NCI-H2227 treated with DMSO at 0.1 percent for 48 hours (cell line): ENCODE measurements at regions not wholly inside any gene's neighbourhood (a gene's known extent, or its start where the extent isn't known, plus 50 kb on each side); places are given as distances from the start of the nearest gene placed in this dataset.

ENCODE experiments used
- DNase-seq: peaks from one replicate; lab custom pipeline; 2025; lab: John Stamatoyannopoulos, UW

DNA sequence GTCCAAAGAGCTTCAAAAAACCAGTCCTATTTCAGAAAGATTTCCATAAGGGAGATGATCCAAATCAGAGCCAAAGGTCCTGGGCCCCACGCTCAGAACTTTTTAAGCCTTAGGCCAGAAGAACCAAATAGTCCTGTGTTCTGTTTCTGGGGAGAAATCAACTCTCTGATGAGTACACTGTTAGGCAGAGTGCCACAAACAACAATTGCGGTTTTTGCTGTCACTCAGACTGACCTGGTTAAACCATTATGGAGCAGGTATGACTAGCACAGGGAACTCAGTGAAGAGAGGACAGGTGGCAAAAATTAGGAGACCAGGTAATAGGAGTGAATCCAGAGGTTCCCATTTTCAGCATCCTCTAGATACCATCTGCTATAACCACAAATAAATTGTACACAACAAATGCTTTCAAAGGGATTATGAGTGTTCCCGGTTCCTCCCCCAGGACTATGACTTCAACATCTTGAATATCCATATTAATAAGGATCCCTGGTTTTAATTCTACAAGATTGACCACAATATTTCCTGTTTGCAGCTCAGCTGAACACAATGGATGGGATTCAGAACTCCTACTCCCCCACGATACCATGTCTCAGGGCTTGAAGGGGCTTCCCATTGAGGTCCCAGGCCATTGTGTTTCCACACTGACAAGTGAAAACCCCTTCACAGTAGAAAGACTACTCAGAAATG, 52.1 kb upstream of the FREM1 start:
- DNase-seq, result no peak

GRCh38 chr9:14961372-14962068, 51.3 kb upstream of the FREM1 start:
- DNase-seq, result no peak

- no peak for DNase-seq
Measured at GRCh38 chr9:14960881-14961280, 50.7 kb upstream of the FREM1 start.
